ENCODE measurements at regions not wholly inside any gene's neighbourhood (a gene's known extent, or its start where the extent isn't known, plus 50 kb on each side); places are given as distances from the start of the nearest gene placed in this dataset.

DNA sequence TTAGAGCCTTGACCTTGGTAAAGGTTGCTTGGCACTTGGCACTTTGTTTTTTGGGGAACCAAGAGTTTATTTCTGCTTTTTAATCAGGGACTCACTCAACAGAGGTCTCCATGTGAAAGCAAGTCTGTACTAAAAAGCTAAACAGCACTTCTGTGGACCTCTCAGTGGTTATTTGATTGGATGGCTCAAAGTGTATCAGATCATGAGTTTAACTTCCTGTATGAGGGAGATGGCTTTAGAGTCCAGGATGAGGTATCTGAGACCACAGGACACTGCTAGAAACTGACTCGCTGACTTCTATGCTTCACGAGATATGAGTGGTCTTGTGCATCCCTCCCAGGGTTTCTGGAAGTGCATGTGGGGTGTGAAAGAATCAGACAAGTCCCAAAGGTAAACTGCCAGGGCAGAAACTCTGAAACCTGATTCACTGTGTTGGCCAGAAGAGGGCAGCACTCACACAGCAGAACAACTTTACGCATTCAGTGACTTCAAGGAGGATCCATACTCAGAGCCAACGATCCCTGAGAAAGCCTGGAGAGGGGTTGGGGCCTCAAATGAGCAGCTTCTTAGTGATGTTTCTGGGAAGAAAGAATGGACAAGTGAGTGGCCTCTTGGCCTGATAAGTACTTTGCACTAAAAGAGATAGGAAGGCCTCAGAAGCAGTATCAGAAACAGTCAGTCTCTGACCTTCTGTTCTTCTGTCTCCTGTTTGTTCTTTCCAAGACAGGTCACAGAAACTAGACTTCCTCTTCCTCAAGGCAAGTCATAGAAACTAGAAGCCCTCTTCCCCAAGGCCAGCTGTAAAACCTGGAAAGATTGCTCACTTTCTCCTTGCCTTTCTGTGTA lies 220.3 kb upstream of the CXCL13 start:
- TF ChIP-seq, protein P1, sequence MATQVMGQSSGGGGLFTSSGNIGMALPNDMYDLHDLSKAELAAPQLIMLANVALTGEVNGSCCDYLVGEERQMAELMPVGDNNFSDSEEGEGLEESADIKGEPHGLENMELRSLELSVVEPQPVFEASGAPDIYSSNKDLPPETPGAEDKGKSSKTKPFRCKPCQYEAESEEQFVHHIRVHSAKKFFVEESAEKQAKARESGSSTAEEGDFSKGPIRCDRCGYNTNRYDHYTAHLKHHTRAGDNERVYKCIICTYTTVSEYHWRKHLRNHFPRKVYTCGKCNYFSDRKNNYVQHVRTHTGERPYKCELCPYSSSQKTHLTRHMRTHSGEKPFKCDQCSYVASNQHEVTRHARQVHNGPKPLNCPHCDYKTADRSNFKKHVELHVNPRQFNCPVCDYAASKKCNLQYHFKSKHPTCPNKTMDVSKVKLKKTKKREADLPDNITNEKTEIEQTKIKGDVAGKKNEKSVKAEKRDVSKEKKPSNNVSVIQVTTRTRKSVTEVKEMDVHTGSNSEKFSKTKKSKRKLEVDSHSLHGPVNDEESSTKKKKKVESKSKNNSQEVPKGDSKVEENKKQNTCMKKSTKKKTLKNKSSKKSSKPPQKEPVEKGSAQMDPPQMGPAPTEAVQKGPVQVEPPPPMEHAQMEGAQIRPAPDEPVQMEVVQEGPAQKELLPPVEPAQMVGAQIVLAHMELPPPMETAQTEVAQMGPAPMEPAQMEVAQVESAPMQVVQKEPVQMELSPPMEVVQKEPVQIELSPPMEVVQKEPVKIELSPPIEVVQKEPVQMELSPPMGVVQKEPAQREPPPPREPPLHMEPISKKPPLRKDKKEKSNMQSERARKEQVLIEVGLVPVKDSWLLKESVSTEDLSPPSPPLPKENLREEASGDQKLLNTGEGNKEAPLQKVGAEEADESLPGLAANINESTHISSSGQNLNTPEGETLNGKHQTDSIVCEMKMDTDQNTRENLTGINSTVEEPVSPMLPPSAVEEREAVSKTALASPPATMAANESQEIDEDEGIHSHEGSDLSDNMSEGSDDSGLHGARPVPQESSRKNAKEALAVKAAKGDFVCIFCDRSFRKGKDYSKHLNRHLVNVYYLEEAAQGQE (IDR thresholded peaks at IDR 0.05; ENCODE audit: insufficient read depth in 1 of 2, low read depth in 2 of 2, low read length in 1 of 2), result no peak
- TF ChIP-seq TCF7L2 (IDR thresholded peaks at IDR 0.05; ENCODE audit: low read depth, low read length) (no peak), POLR2AphosphoS5 (IDR thresholded peaks at IDR 0.05; ENCODE audit: low read depth, low read length) (no peak), SIN3A (IDR thresholded peaks at IDR 0.05; ENCODE audit: borderline replicate concordance, insufficient read depth, low read depth, low read length) (no peak)
- TF ChIP-seq, protein P2, sequence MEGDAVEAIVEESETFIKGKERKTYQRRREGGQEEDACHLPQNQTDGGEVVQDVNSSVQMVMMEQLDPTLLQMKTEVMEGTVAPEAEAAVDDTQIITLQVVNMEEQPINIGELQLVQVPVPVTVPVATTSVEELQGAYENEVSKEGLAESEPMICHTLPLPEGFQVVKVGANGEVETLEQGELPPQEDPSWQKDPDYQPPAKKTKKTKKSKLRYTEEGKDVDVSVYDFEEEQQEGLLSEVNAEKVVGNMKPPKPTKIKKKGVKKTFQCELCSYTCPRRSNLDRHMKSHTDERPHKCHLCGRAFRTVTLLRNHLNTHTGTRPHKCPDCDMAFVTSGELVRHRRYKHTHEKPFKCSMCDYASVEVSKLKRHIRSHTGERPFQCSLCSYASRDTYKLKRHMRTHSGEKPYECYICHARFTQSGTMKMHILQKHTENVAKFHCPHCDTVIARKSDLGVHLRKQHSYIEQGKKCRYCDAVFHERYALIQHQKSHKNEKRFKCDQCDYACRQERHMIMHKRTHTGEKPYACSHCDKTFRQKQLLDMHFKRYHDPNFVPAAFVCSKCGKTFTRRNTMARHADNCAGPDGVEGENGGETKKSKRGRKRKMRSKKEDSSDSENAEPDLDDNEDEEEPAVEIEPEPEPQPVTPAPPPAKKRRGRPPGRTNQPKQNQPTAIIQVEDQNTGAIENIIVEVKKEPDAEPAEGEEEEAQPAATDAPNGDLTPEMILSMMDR (IDR thresholded peaks at IDR 0.05), result peak; percentile 77
- POLR2A ChIA-PET, result no interaction called here
- no peak overlapping the region for H3K4me3 ChIP-seq (ENCODE audit: low read depth in 2 of 2, low read length in 2 of 2)
- no peak overlapping the region for H3K27ac ChIP-seq (ENCODE audit: low read length)
- DNase-seq (ENCODE audit: low read depth, low spot score) (peak; percentile 52), ATAC-seq (peak; percentile 82)
- intact Hi-C loops (cut with micrococcal nuclease; ENCODE audit: unreplicated experiment), result loop anchor here (2.0 to 5.0 kb wide), 2 partner anchors 49 to 217 kb away; no protein-coding TSS in a partner anchor
- no peaks in the 10 kb centered on the region for H3K36me3 ChIP-seq (ENCODE audit: control insufficient read depth, insufficient read depth, low read length)
- no TSS peak for BruUV-seq (replicated peaks)
- no peaks in the 10 kb centered on the region for H3K9me3 ChIP-seq (ENCODE audit: control insufficient read depth, insufficient read depth, low read depth, low read length)
- CTCF ChIA-PET, result no interaction called here
- H3K4me1 ChIP-seq (ENCODE audit: control insufficient read depth, insufficient read depth, low read length), result no peaks in the 10 kb centered on the region
- H3K27me3 ChIP-seq (ENCODE audit: control insufficient read depth, insufficient read depth, low read length), result no peaks in the 10 kb centered on the region
- in situ Hi-C loops (cut with HindIII; ENCODE audit: low pct_unique_long_range_greater_than_20kb, low sequenced_read_pairs), result no loop called here

DNA sequence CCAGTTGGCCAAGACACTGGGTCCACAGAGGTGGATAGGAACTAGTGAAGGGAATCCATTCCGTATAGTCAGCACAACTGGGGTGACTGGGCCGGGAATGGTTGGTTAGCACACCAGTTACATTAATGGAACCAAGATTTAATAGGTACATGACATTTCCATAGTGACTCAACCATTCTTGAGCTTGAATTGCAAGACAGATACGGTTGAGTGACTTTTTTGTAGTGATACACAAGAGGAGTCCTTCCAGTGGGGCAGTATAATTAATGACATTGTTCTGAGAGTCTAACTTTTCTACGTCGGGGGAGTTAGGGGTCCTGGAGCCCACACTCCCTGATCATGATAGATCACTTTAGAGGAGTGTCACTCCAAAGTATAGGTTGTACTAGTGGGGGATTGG lies 211.6 kb upstream of the CXCL13 start:
- no peak overlapping the region for H3K4me3 ChIP-seq (ENCODE audit: low read depth in 2 of 2, low read length in 2 of 2)
- no peak overlapping the region for H3K27ac ChIP-seq (ENCODE audit: low read length)
- TF ChIP-seq, protein P1 (IDR thresholded peaks at IDR 0.05; ENCODE audit: insufficient read depth in 1 of 2, low read depth in 2 of 2, low read length in 1 of 2), result no peak
- TF ChIP-seq POLR2AphosphoS5 (IDR thresholded peaks at IDR 0.05; ENCODE audit: low read depth, low read length) (no peak), TCF7L2 (IDR thresholded peaks at IDR 0.05; ENCODE audit: low read depth, low read length) (no peak), SIN3A (IDR thresholded peaks at IDR 0.05; ENCODE audit: borderline replicate concordance, insufficient read depth, low read depth, low read length) (no peak)
- TF ChIP-seq, protein P2 (IDR thresholded peaks at IDR 0.05), result no peak
- intact Hi-C loops (cut with micrococcal nuclease; ENCODE audit: unreplicated experiment), result no loop called here
- CTCF ChIA-PET, result no interaction called here
- POLR2A ChIA-PET, result no interaction called here
- no TSS peak for BruUV-seq (replicated peaks)
- H3K9me3 ChIP-seq (ENCODE audit: control insufficient read depth, insufficient read depth, low read depth, low read length), result no peaks in the 10 kb centered on the region
- DNase-seq (ENCODE audit: low read depth, low spot score), result no peak
- no peaks in the 10 kb centered on the region for H3K36me3 ChIP-seq (ENCODE audit: control insufficient read depth, insufficient read depth, low read length)
- no peak for ATAC-seq
- H3K27me3 ChIP-seq (ENCODE audit: control insufficient read depth, insufficient read depth, low read length), result no peaks in the 10 kb centered on the region
- H3K4me1 ChIP-seq (ENCODE audit: control insufficient read depth, insufficient read depth, low read length), result no peaks in the 10 kb centered on the region
- in situ Hi-C loops (cut with HindIII; ENCODE audit: low pct_unique_long_range_greater_than_20kb, low sequenced_read_pairs), result no loop called here

All from Panc1 (cell line).